GM21390 (cell line): ENCODE measurements at regions not wholly inside any gene's neighbourhood (a gene's known extent, or its start where the extent isn't known, plus 50 kb on each side); places are given as distances from the start of the nearest gene placed in this dataset.

Experiments used
- ATAC-seq: cut with Tn5 transposase; IDR thresholded peaks from one replicate; pipeline ENCODE4 v1.9.1; 2021; ENCODE audit not compliant: unreplicated experiment

DNA sequence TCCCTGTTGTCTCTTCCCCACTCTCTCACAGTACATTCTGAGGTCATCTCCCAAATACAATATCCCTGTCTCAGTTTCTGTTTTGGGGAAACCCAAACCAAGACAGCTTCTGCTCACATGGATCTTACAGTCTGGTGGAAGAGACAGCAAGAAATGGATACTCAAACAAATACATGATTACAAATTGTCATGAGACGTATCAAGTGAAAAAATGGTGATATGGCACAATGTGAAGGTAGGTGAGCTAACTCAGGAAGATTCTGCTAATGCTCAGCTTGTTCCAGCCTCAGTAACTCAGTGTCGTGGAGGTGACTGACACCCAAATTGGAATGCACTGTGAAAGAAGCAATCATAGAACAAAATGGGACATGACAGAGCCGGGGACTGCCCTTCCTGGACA is 68.3 kb downstream of the CHST1 start:
- ATAC-seq, result no peak

DNA sequence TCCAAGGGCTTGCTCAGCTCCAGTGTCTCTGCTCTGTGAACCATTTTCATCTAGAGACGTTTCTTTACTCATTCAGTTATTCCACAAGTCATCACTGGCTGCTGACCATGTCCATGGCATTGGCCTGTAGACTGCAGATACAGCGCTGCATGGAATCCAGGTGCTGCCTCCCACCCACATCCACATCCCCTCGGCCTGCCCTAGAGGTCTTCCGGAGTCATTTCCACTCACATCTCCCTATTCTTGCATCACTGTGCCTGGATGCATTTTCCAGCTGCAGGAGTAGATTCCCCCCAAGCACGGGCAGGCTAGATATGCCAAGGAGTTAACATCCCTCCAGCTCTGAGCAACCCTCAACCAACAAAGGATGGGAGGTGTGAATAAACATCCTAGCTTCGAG is 68.9 kb downstream of the CHST1 start:
- no peak for ATAC-seq

DNA sequence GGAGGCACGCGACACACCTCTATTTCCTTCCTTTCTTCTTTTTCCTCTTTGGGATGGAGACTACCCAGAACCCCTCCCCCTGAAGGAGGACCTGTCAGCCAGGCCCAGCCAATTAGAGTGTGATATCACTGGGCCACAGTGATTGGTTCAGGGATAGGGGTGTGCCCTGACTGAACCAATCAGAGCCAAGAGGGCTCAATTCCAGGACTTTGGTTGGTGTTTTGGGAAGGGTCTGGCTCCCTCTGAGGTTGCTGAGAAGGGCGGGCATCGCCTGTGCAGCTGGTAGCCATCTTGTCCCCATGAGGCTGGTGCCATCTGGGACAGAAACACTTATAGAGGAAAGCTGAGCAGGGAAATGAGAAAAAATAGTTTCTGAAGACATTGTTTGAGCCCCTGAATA is 71.4 kb downstream of the CHST1 start:
- no peak for ATAC-seq

DNA sequence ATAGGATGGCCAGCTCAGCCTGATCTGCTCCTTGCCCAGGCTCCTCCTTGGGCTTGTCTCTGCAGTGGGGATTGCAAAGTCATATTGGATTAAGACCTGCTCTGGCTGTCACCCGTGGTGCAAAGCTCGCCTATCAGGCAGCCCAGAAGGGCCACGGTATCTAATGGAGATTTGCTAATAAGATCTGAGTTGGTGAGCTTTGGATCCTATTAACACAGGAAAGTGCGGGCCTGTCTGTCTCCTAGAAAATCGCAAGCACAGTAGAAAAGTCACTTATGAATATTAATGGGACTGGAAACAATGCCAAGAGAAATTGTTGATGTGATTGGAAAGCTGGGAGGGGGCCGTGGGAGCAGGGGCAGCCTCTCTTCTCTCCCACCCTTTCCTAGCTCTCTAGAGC is 72.8 kb downstream of the CHST1 start:
- no peak for ATAC-seq

DNA sequence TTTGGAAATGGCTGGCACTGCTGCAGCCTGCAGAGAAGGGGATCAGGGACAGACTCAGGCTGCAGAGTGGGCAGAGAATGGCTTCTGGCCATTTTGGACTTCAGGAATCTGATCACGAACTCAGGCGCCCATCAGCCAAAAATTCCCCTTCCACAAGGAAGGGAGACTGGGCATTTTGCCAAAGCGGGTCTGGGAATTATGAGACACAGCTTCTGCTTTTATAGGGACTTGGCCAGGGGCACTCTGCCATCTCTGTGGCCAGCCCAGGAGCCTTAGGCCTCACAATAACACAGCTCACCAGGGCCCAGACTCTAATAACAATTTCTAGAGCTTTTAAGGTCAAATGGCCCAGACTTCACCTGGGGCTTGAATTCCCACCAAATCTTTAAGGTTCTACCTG is 74.7 kb downstream of the CHST1 start:
- no peak for ATAC-seq

DNA sequence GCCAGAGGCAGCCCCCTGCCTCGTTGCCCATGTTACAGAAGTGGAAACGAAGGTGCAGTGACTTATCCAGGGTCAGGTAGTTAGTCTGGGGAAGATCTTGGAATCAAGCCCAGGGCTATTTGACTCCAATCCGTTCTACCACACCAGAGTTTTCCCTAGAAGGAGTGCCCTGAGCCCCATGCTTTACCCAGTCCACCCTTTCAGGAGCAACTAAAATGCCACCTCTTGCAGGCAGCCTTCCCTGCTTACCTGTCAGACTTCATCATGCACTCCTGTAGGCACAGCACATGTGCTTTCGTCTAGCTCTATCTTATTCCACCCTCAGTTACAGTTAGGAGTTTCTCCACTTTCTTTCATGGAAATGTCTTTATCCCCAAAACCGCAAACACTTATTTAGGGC is 80.2 kb downstream of the CHST1 start:
- ATAC-seq, result no peak

DNA sequence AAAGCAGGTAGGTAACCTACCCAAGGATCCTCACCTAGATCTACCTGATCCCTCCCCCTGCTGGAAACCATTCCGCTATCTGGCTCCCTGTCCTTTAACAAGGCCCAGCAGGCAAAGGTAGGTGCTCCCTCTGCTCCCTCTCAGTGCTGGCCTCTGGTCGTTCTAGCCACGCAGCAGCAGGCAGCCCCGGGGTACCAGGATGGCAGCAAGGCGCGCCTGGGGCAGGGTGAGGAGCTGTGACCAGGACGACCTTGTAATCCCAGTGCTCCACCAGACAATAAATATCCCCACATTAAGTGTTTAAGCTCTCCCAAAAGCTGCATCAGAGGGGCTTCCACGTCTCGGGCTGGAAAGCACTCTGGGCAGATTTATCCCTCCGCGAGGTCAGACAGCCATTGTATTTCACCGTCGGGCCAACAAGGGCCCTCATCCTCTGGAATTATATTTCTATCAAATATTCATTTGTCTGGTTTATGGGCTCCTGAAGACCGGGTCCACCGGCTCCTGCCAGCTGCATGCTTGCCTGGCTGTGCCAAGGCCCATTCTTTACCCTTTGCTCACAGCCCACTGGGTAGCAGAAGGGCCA is 81.3 kb downstream of the CHST1 start:
- ATAC-seq, result no peak

DNA sequence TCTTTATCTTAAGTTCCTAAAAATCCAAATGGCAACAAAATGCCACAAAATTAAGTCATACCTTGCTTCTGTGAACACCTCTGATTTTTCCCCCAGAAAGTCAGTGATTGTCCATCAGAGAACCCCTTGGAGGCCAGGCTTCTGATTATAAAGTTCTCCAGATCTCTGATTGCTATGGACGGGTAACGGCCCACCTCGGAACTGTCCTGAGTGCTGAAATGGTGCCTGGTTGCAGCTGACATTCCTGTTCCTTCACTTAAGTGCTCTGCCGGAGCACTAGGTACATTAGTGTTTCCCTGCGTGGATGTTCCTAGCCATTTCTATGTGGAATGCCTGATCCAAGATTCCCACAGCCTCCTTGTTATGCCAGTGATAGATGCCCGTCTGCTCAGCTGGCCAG is 85.0 kb downstream of the CHST1 start:
- ATAC-seq, result no peak

DNA sequence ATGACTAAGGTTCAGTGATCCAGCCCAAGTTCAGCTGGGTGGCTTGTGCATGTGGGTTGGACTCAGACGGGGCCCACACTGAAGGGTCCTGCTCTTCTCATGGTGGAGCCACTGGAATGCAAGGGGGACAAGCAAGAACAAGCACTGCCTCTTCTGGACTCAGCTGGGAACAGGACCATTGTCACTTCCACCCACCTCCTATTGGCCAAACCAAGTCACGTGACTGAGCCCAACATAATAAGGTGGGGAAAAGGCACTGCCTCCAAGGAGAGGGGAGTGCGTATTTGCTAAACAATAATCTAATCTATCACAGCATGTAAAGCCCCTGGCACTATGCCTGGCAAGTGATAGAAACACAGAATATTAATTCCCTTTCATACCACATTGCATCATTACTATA is 87.1 kb downstream of the CHST1 start:
- ATAC-seq, result no peak

DNA sequence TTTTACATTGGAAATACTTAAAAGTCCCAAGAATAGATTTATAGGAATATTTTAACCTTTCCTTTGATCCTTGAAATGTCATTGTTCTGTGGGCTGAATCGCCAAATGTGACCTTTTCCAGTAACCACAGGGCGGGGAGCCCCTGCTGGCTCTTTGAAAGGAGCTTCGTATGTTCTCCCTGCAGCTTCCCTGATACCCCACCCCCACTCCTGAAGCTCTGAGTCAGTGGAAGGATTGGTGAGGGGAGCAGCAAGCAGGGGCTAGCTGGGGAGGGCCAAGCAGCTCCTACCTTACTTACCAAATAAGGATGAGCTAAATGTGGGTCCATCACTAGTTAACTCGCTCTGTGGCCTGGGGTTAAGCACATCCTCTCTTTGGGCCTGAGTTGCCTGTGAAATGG is 87.7 kb downstream of the CHST1 start:
- no peak for ATAC-seq

DNA sequence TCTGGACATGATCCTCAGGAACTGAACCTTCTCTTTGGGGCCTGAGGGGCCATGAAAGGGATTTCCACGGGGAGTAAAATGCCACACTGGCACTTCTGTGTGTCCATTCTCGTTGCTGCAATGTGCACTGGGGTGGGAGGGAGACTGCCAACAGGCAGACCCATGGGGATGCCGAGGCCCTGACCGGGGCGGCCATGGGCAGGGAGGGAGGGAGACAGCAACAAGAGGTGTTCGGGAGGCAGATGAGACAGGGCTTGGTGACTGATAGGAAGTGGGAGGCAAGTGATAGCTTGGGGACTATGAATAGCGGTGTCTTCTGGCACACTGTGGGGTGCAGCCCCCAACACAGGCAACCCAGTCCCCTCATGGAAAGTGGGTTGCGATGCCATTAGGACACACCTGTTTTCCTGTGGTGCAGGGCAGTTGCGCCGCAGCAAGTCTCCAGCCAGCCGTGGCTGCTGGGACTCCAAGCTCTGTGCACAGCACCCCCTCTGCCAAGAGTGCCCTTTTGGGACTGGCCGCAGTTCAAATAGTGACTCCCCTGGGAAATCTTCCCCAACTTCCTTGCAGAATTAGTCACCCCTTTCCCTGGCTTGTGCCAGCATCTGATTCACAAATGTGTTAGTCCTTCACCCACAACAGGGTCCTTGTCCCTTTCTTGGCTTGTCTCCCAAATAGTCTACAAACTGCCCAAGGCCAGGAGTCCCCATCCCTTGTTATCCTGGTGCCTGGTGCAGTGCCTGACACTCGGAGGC is 88.8 kb downstream of the CHST1 start:
- ATAC-seq, result no peak

DNA sequence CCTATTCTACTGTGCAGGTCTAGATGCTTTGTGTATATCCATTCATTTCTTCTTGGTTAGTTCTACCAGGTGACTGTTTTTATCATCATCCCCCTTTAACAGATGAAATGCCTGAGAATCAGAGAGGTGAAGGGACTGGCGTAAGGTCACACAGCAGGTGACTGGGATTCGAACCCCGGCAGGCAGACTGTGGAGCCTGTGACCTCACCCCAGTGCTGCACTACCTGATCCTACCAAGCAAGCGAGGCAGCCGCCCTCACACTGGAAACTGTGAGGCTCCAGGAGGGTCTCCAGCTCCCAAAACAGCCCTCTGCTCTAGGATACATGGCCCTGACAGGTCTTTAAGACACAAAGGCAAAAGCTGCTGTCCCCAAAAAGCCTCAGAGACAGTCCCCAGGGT is 91.7 kb downstream of the CHST1 start:
- no peak for ATAC-seq

DNA sequence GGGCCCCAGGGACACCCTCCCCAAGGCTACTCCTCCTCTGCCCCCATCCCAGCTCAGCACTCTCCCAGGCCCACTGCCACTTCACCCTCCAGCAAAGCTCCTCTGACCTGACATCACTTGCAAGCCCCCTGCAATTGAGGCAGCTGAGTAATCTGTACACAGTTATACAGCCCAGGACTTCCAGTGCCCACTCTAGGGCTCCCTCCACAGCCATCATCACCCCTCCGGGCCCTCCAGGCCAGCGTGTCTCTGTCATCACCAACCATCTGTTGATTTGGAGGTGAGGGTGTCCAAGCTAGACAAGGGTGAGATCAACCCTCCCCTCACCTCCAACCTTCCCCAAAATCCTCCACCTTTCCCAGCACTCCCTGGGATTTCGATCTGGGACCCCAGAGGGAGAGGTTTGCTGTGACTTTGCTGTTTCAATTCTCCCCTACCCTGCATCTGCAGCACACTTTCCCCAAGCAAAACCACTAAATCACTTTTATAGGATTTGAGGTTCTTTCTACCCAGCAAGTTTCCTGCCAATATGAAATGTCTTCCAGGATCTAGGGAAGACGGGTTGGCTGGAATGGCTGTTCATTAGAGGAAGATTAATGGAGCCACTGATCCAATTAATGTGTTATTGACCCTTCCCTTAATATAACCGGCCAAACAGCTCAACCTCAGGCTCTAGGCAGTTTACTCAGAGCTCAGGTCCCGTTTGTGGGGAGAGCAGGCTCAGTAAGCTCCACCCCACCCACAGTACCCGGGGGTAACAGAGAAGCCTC is 92.9 kb downstream of the CHST1 start:
- ATAC-seq, result no peak

DNA sequence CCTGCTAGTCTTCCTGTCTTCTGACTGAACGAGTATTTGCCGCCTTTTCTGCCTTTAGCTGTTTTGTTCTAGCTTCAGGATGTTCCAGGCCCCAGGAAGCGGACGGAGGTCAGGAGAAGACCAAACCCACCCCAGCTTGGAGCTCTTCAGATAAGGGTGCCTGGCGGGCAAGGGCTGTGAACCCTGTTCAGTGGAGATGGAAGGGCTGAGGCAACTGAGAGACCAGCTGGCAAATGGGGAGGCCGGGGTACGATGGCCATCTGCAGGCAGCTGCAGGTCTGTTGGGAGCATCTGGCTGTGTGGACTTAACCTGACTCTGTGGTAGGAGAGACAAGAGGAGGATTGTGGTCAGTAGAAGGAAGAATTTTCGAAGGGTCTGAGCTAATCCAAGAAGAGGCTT is 95.6 kb downstream of the CHST1 start:
- no peak for ATAC-seq

DNA sequence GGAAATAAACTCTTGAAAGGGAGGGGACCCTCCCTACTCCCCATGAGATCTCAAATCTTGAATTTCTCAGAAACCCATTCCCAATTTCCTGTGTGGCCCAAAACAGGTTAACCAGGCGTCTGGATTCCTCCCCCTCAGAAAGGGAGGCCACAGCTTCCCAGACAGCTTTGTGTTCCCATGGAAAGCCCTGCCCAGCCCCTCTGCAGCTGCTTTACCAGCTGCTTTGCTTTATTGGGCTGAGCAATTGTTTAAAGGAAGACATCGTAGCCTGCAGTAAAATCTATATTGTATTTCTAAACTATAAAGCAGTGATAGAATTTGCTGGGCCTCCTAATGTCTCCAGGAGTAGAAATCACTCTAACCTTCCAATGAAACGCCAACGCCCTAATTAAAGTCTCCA is 97.4 kb downstream of the CHST1 start:
- ATAC-seq, result no peak

DNA sequence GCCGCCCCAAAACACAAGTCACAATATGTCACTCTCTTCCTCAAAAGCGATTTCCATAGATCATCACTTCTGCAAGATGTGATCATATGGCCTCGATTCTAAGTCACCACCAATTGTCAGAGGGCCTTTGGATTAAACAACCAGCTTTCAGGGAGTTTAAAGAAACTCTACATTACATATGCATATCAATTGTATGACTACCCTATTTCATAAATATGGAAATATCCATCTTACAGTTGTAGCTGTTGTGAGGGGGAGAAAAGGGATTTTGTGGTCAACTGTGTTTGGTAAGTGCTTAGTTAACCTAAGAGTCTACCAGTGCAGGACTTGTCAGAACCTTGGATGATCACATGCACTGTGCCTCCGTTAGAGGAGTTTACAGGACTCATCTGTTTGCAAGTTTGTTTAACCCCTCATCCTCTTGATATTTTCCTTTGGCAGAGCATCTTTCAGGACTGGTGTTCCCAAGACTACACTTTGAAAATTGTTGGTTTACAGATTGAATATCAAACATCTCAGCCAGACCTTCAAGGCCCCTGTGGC is 99.9 kb downstream of the CHST1 start:
- ATAC-seq, result no peak

DNA sequence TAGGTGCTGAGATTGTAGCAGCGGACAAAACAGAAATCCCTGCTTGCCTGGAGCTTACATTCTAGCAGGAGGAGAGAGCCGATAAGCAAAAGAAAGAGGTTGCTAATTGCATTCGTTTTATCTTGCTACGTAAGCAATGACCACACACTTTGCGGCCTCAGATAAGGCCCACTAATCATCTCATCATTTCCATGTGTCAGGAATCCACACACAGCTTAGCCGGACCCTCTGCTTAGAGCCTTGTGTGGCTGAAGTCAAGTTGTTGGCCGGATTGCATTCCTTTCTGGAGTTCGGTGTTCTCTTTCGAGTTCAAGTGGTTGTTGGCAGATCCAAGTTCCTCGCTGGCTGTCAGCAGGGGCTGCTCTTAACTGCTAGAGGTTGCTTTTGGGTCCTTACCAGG is 101.6 kb downstream of the CHST1 start:
- ATAC-seq, result no peak

DNA sequence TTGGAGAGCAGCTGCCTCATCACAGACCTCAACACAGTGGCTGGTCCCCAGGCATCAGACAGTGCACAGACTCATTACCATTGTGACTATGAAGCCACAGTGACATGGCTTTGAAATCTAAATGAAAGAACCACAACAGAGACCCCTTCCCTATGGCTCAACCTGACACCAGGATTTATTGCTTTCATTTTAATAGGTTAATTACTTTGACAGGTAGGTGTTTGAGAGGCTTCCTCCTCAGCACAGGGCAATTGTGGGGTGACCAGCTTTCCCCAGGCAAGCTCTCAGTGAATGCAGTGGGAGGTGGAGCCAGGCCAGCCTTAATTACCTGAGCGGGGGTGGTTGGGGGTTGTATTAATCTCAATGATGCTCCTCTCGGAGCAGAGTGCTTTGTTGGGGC is 102.3 kb downstream of the CHST1 start:
- no peak for ATAC-seq

DNA sequence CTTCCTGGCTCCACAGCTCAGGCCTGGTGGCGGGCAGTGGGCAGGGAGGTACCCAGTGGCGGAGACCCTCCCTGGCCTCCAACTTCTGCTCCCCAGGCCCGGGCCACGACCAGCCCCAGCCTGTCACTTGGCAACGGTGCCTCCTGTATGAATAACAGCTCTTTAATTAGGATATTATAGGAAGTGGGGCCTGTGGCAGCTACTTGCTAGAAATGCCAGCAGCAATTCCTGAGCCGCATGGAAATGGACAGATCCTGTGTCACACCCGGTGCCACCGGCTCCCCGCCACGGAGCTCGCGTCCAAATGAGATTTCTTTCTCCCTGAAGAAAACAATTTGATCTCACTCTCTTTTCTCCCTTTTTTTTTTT is 104.5 kb downstream of the CHST1 start:
- ATAC-seq, result no peak

DNA sequence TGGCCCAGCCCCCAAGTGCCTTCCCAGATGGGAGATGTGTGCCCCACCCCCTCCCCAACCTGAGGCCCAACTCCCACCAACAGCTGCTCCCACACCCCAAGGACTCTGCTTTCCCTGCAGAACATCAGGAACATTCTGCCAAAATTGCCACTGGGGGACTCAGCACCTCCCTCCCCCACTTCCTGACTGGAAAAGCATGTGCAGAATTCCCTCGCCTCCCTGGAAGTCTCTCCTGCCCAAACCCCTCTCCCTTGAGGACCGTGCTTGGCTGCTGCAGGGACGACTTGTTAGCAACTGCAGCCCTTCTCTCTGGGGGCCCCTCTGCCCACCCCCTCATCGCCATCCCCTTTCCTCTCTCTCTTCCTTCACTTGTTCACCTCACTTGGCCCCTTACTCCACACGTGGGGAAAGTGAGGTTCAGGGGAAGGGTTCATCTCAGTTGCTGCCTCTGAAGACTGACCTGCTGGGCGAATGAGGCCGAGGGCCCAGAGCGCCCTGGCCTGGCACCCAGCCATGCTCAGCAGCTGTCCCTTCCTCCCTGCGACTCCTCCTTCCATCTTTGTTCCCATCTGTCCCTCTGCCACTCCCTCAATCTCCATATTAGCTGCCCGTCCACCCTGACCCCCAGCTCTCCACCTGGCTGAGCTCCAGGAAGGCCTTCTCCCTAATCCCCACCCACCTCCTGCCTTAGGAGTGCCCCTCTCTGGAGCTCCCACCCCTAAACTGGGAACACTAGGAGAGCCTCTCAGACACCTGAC is 105.1 kb downstream of the CHST1 start:
- no peak for ATAC-seq
